ENCODE measurements at regions not wholly inside any gene's neighbourhood (a gene's known extent, or its start where the extent isn't known, plus 50 kb on each side); places are given as distances from the start of the nearest gene placed in this dataset.
A peak's percentile ranks its signal among the peaks of the same experiment; 100 is the strongest.
"Not testable (repeated sequence)": the region's sequence is repeated elsewhere in the genome, so short reads cannot be mapped to it uniquely, and the experiment has no call there.

GRCh38 chr2:136715146-136715545 is 50.2 kb upstream of the THSD7B start:
- TF ChIP-seq Cebpa-rat (IDR thresholded peaks at IDR 0.05): peak in 2 of 11 experiments; percentile 58 to 64; a peak in 4 of 22 replicates
- Histone ChIP-seq H3K4me1 (peaks cover 0 to 21% (median 6%) of the 10 kb centered on the region in 10 experiments; a peak in 11 of 20 replicates), H3K4me3 (no peak overlapping the region)

GRCh38 chr2:136714452-136714951 is 50.8 kb upstream of the THSD7B start:
- no peak overlapping the region for H3K9ac ChIP-seq
- H3K36me3 ChIP-seq: no peaks in the 10 kb centered on the region
- H3K4me2 ChIP-seq: no peak overlapping the region
- H3K4me1 ChIP-seq: peaks cover 0 to 21% (median 6%) of the 10 kb centered on the region in 10 experiments; a peak in 11 of 20 replicates
- H3K27me3 ChIP-seq: no peaks in the 10 kb centered on the region
- no peak overlapping the region for H3K4me3 ChIP-seq
- H4K20me1 ChIP-seq: no peaks in the 10 kb centered on the region
- H3K9me3 ChIP-seq (replicated peaks in 1 of 11): peaks cover 0 to 15% (median 0%) of the 10 kb centered on the region in 11 experiments; a peak in 4 of 22 replicates
- no peak for TF ChIP-seq Cebpa-rat (IDR thresholded peaks at IDR 0.05)
- H3K27ac ChIP-seq: no peak overlapping the region

More at GRCh38 chr2:136715146-136715545, 50.2 kb upstream of the THSD7B start:
- no peak overlapping the region for H3K27ac ChIP-seq
- no peaks in the 10 kb centered on the region for H3K27me3 ChIP-seq
- H3K4me2 ChIP-seq: no peak overlapping the region
- H4K20me1 ChIP-seq: no peaks in the 10 kb centered on the region
- no peaks in the 10 kb centered on the region for H3K36me3 ChIP-seq
- H3K9me3 ChIP-seq (replicated peaks in 1 of 11): peaks cover 0 to 15% (median 0%) of the 10 kb centered on the region in 11 experiments; a peak in 4 of 22 replicates
- H3K9ac ChIP-seq: no peak overlapping the region

GRCh38 chr2:136713739-136714138 is 51.6 kb upstream of the THSD7B start:
- TF ChIP-seq Cebpa-rat (IDR thresholded peaks at IDR 0.05): no peak

GRCh38 chr2:136705336-136705735 is 60.0 kb upstream of the THSD7B start:
- no peak overlapping the region for H3K27ac ChIP-seq
- H3K9me3 ChIP-seq (replicated peaks in 1 of 11): peaks cover 0 to 9% (median 3%) of the 10 kb centered on the region in 11 experiments; a peak in 5 of 22 replicates
- H3K4me3 ChIP-seq: no peak overlapping the region
- H3K27me3 ChIP-seq: no peaks in the 10 kb centered on the region
- H3K36me3 ChIP-seq: no peaks in the 10 kb centered on the region
- no peak overlapping the region for H3K4me2 ChIP-seq
- H3K9ac ChIP-seq: no peak overlapping the region
- H4K20me1 ChIP-seq: no peaks in the 10 kb centered on the region
- no peak for TF ChIP-seq Cebpa-rat (IDR thresholded peaks at IDR 0.05)
- no peaks in the 10 kb centered on the region for H3K4me1 ChIP-seq

More at GRCh38 chr2:136713739-136714138, 51.6 kb upstream of the THSD7B start:
- H3K27me3 ChIP-seq: no peaks in the 10 kb centered on the region
- no peaks in the 10 kb centered on the region for H3K36me3 ChIP-seq
- H3K9me3 ChIP-seq (replicated peaks in 1 of 11): peaks cover 0 to 13% (median 0%) of the 10 kb centered on the region in 11 experiments; a peak in 4 of 22 replicates
- no peaks in the 10 kb centered on the region for H4K20me1 ChIP-seq
- no peak overlapping the region for H3K9ac ChIP-seq
- H3K4me1 ChIP-seq: peaks cover 0 to 17% (median 5%) of the 10 kb centered on the region in 10 experiments; a peak in 11 of 20 replicates
- H3K4me3 ChIP-seq: no peak overlapping the region
- H3K4me2 ChIP-seq: no peak overlapping the region
- no peak overlapping the region for H3K27ac ChIP-seq

GRCh38 chr2:136703214-136703613 is 62.1 kb upstream of the THSD7B start:
- TF ChIP-seq Cebpa-rat (IDR thresholded peaks at IDR 0.05): no peak
- Histone ChIP-seq H3K27me3 (no peaks in the 10 kb centered on the region), H3K9ac (no peak overlapping the region), H3K36me3 (no peaks in the 10 kb centered on the region), H3K4me3 (no peak overlapping the region), H4K20me1 (no peaks in the 10 kb centered on the region), H3K9me3 (replicated peaks in 1 of 11) (peaks cover 13 to 26% (median 17%) of the 10 kb centered on the region in 11 experiments; a peak in 20 of 22 replicates), H3K4me2 (no peak overlapping the region), H3K4me1 (no peaks in the 10 kb centered on the region), H3K27ac (no peak overlapping the region)

GRCh38 chr2:136696438-136696837 is 68.9 kb upstream of the THSD7B start:
- Histone ChIP-seq H3K27ac (no peak overlapping the region), H4K20me1 (no peaks in the 10 kb centered on the region), H3K4me2 (no peak overlapping the region), H3K4me3 (no peak overlapping the region), H3K4me1 (peaks cover 0 to 29% (median 21%) of the 10 kb centered on the region in 10 experiments; a peak in 15 of 20 replicates), H3K27me3 (no peaks in the 10 kb centered on the region), H3K9me3 (replicated peaks in 1 of 11) (peaks cover 13 to 26% (median 17%) of the 10 kb centered on the region in 11 experiments; a peak in 20 of 22 replicates), H3K36me3 (no peaks in the 10 kb centered on the region), H3K9ac (no peak overlapping the region)
- TF ChIP-seq Cebpa-rat (IDR thresholded peaks at IDR 0.05): no peak

GRCh38 chr2:136693966-136694365 is 71.4 kb upstream of the THSD7B start:
- Histone ChIP-seq H3K4me1 (peaks cover 0 to 29% (median 21%) of the 10 kb centered on the region in 10 experiments; a peak in 15 of 20 replicates), H3K27ac (no peak overlapping the region), H3K9ac (no peak overlapping the region), H3K4me3 (no peak overlapping the region), H3K4me2 (peak overlapping the region in 9 of 11 experiments; percentile 1 to 76 (median 67); a peak in 17 of 22 replicates), H3K27me3 (no peaks in the 10 kb centered on the region), H3K9me3 (replicated peaks in 1 of 11) (peaks cover 0 to 7% (median 3%) of the 10 kb centered on the region in 11 experiments; a peak in 8 of 22 replicates), H3K36me3 (no peaks in the 10 kb centered on the region), H4K20me1 (no peaks in the 10 kb centered on the region)
- no peak for TF ChIP-seq Cebpa-rat (IDR thresholded peaks at IDR 0.05)

- Histone ChIP-seq H3K4me1 (peaks cover 0 to 27% (median 18%) of the 10 kb centered on the region in 10 experiments; a peak in 16 of 20 replicates), H3K9me3 (replicated peaks in 1 of 11) (peaks cover 11 to 37% (median 16%) of the 10 kb centered on the region in 11 experiments; a peak in 21 of 22 replicates), H3K4me2 (peak overlapping the region in 2 of 11 experiments; percentile 11 to 20; a peak in 2 of 22 replicates)
- not testable (repeated sequence) for H3K4me3 ChIP-seq, H3K9ac ChIP-seq, H3K27ac ChIP-seq, H3K36me3 ChIP-seq, H3K27me3 ChIP-seq, H4K20me1 ChIP-seq
Measured at GRCh38 chr2:136680079-136680478, 85.3 kb upstream of the THSD7B start.

- Histone ChIP-seq H3K4me3 (no peak overlapping the region), H3K9me3 (replicated peaks in 1 of 11) (peaks cover 0 to 8% (median 0%) of the 10 kb centered on the region in 11 experiments; a peak in 1 of 22 replicates), H4K20me1 (no peaks in the 10 kb centered on the region), H3K9ac (no peak overlapping the region), H3K27ac (no peak overlapping the region), H3K27me3 (no peaks in the 10 kb centered on the region), H3K36me3 (no peaks in the 10 kb centered on the region), H3K4me1 (peaks cover 0 to 9% (median 6%) of the 10 kb centered on the region in 10 experiments; a peak in 13 of 20 replicates), H3K4me2 (no peak overlapping the region)
- no peak for TF ChIP-seq Cebpa-rat (IDR thresholded peaks at IDR 0.05)
Measured at GRCh38 chr2:136665736-136666135, 99.6 kb upstream of the THSD7B start.

Measured in BLaER1 treated with 17β-estradiol and CSF1 and Interleukin-3, amounts not matched to agents 10 nM and 100 nM (cell line).